Brain microvascular endothelial cell (primary cell): ENCODE measurements at regions not wholly inside any gene's neighbourhood (a gene's known extent, or its start where the extent isn't known, plus 50 kb on each side); places are given as distances from the start of the nearest gene placed in this dataset.

Experiments used
- DNase-seq: peaks from one replicate; pipeline ENCODE4 v3.0.0-alpha.2; 2020
- H3K27ac ChIP-seq: fragments of 250-450 bp; sonication (Bioruptor Pico); 2 replicates; pipeline ENCODE4 v1.5.1; 2020; ENCODE audit warnings: mild to moderate bottlenecking, moderate library complexity
- H3K27me3 ChIP-seq: fragments of 250-450 bp; sonication (Bioruptor Pico); replicated peaks from 2 replicates; pipeline ENCODE4 v1.5.1; 2020; ENCODE audit warnings: mild to moderate bottlenecking
- H3K36me3 ChIP-seq: fragments of 250-450 bp; sonication (Bioruptor Pico); replicated peaks from 2 replicates; pipeline ENCODE4 v1.5.1; 2020; ENCODE audit warnings: mild to moderate bottlenecking
- H3K4me3 ChIP-seq: 2 replicates; pipeline ENCODE4 v1.5.1; 2011; ENCODE audit warnings: low read depth, mild to moderate bottlenecking, control low read depth, low read length, moderate library complexity
- CTCF ChIP-seq: IDR thresholded peaks from 2 replicates; pipeline ENCODE4 v1.5.1; 2011; ENCODE audit warnings: low read depth, mild to moderate bottlenecking, moderate library complexity, low read length, control low read depth, inconsistent platforms; ENCODE audit errors: missing control alignments
- in situ Hi-C: cut with HindIII; loops from 2 replicates; pipeline ENCODE4 v1.10.0; 2017; ENCODE audit warnings: low sequenced_read_pairs, low pct_ligation_motif_present

- no peak for DNase-seq
- no peaks in the 10 kb centered on the region for H3K27me3 ChIP-seq
- no peak overlapping the region for H3K4me3 ChIP-seq
- TF ChIP-seq CTCF: no peak
- no peaks in the 10 kb centered on the region for H3K36me3 ChIP-seq
- in situ Hi-C loops: no loop called here
- H3K27ac ChIP-seq: no peak overlapping the region
Measured at GRCh38 chr15:31463521-31464102, 137.0 kb downstream of the KLF13 start.

- H3K36me3 ChIP-seq: no peaks in the 10 kb centered on the region
- no peak overlapping the region for H3K4me3 ChIP-seq
- no peak overlapping the region for H3K27ac ChIP-seq
- in situ Hi-C loops: no loop called here
- H3K27me3 ChIP-seq: no peaks in the 10 kb centered on the region
- no peak for DNase-seq
- TF ChIP-seq CTCF: no peak
Measured at GRCh38 chr15:31464216-31465082, 137.8 kb downstream of the KLF13 start.

GRCh38 chr15:31465083-31465955 lies 138.7 kb downstream of the KLF13 start:
- in situ Hi-C loops: no loop called here
- Histone ChIP-seq H3K36me3 (no peaks in the 10 kb centered on the region), H3K4me3 (no peak overlapping the region), H3K27me3 (no peaks in the 10 kb centered on the region), H3K27ac (no peak overlapping the region)
- no peak for DNase-seq
- TF ChIP-seq CTCF: no peak

- no peaks in the 10 kb centered on the region for H3K36me3 ChIP-seq
- in situ Hi-C loops: no loop called here
- H3K27ac ChIP-seq: no peak overlapping the region
- H3K27me3 ChIP-seq: no peaks in the 10 kb centered on the region
- no peak for DNase-seq
- TF ChIP-seq CTCF: no peak
- H3K4me3 ChIP-seq: no peak overlapping the region
Measured at GRCh38 chr15:31467361-31467760, 140.7 kb downstream of the KLF13 start.

GRCh38 chr15:31468911-31469785 lies 142.5 kb downstream of the KLF13 start:
- Histone ChIP-seq H3K36me3 (no peaks in the 10 kb centered on the region), H3K4me3 (no peak overlapping the region), H3K27me3 (no peaks in the 10 kb centered on the region), H3K27ac (no peak overlapping the region)
- DNase-seq: no peak
- no peak for TF ChIP-seq CTCF
- in situ Hi-C loops: no loop called here
